Esophagus squamous epithelium (tissue), 5 donors: ENCODE measurements at regions not wholly inside any gene's neighbourhood (a gene's known extent, or its start where the extent isn't known, plus 50 kb on each side); places are given as distances from the start of the nearest gene placed in this dataset.
A peak's percentile ranks its signal among the peaks of the same experiment; 100 is the strongest.
"Not testable (repeated sequence)": the region's sequence is repeated elsewhere in the genome, so short reads cannot be mapped to it uniquely, and the experiment has no call there.

ENCODE experiments used
- DNase-seq: peaks from one replicate; lab custom pipeline; 2025; lab: John Stamatoyannopoulos, UW
- H3K27ac ChIP-seq, 4 donors: fragments of 200-600 bp; sonication (generic); one replicate each; pipeline ENCODE4 v1.5.1; 2016 to 2019; ENCODE audit warnings: mild to moderate bottlenecking in 1 of 4
- H3K27me3 ChIP-seq, 4 donors: fragments of 200-600 bp; sonication (generic); 1 replicate in 3 of 4; 2 replicates in 1 of 4; pipeline versions ENCODE4 v1.5.1 to v1.6.0; 2017 to 2021; ENCODE audit warnings: antibody characterized with exemption in 1 of 4
- H3K36me3 ChIP-seq, 3 donors: fragments of 200-600 bp; sonication (generic); one replicate each; pipeline ENCODE4 v1.5.1; 2016 to 2019
- H3K4me1 ChIP-seq, 3 donors: fragments of 200-600 bp; sonication (generic); one replicate each; pipeline ENCODE4 v1.5.1; 2017 to 2019
- H3K4me3 ChIP-seq, 4 donors: fragments of 200-600 bp; sonication (generic); 1 replicate in 3 of 4; 2 replicates in 1 of 4; pipeline ENCODE4 v1.5.1; 2016 to 2019; ENCODE audit warnings: mild to moderate bottlenecking in 2 of 4, moderate library complexity in 1 of 4
- H3K9me3 ChIP-seq, 3 donors: fragments of 200-600 bp; sonication (generic); one replicate each; pipeline ENCODE4 v1.5.1; 2016 to 2019
- CTCF ChIP-seq, 6 experiments: fragments of 450-650 bp in 4 of 6; fragments of 200-600 bp in 2 of 6; sonication (generic) in 2 of 6; IDR thresholded peaks; one replicate each; pipeline ENCODE4 v1.5.1; 2016 to 2019; ENCODE audit warnings: antibody characterized with exemption in 6 of 6, mild to moderate bottlenecking in 4 of 6, moderate library complexity in 4 of 6
- POLR2A ChIP-seq, 4 donors: fragments of 450-650 bp; IDR thresholded peaks; one replicate each; pipeline ENCODE4 v1.6.1; 2017; ENCODE audit warnings: antibody characterized with exemption in 4 of 4, mild to moderate bottlenecking in 4 of 4, moderate library complexity in 3 of 4
- WGBS, 2 donors: methylation state at CpG; one replicate each; pipeline ENCODE4 v1.1.5; 2018; 5-methylcytosine and 5-hydroxymethylcytosine counted together
- intact Hi-C: fragments of 100-400 bp; cut with DNase I; formaldehyde crosslinking; loops from one replicate; pipeline ENCODE4 v1.15.0; 2022
- donor health status: DM: yes; HTN: yes; CAD: no.

GRCh38 chrX:65821721-65822496 lies 154.5 kb downstream of the MSN start:
- WGBS, 2 donors = 0 to 31% methylated on average over 1 to 16 of the region's 48 CpGs
- H3K4me3 ChIP-seq = peak overlapping the region; percentile 32 to 61 (median 41)
- TF ChIP-seq POLR2A (IDR thresholded peaks at IDR 0.05) (no peak), CTCF (IDR thresholded peaks at IDR 0.05) (no peak)
- peaks cover 0 to 9% (median 0%) of the 10 kb centered on the region in 3 donors for H3K4me1 ChIP-seq
- intact Hi-C loops = no loop called here
- no peaks in the 10 kb centered on the region for H3K27me3 ChIP-seq
- no peaks in the 10 kb centered on the region for H3K36me3 ChIP-seq
- peak overlapping the region in 2 of 4 donors; percentile 45 to 50 for H3K27ac ChIP-seq
- DNase-seq = no peak
- peaks cover 0 to 3% (median 0%) of the 10 kb centered on the region in 3 donors for H3K9me3 ChIP-seq

GRCh38 chrX:65819983-65820382 lies 152.5 kb downstream of the MSN start:
- H3K9me3 ChIP-seq, H3K4me3 ChIP-seq, DNase-seq, H3K36me3 ChIP-seq, H3K27ac ChIP-seq, intact Hi-C loops, H3K4me1 ChIP-seq, H3K27me3 ChIP-seq: not testable (repeated sequence)
- 60 to 67% methylated on average over 1 of the region's 1 CpG for WGBS, 2 donors

- WGBS, 2 donors = no CpG with 5 or more reads among the region's 1 CpG
- no peak overlapping the region for H3K4me3 ChIP-seq
- intact Hi-C loops = no loop called here
- DNase-seq = no peak
- TF ChIP-seq CTCF (IDR thresholded peaks at IDR 0.05) = no peak
- no peak for TF ChIP-seq POLR2A (IDR thresholded peaks at IDR 0.05)
- no peaks in the 10 kb centered on the region for H3K9me3 ChIP-seq
- no peak overlapping the region for H3K27ac ChIP-seq
- no peaks in the 10 kb centered on the region for H3K4me1 ChIP-seq
- H3K27me3 ChIP-seq = no peaks in the 10 kb centered on the region
- no peaks in the 10 kb centered on the region for H3K36me3 ChIP-seq
Measured at GRCh38 chrX:65813245-65813644, 145.8 kb downstream of the MSN start.

GRCh38 chrX:65811558-65812228 lies 144.2 kb downstream of the MSN start:
- no peak for DNase-seq
- intact Hi-C loops = no loop called here
- Histone ChIP-seq H3K36me3 (no peaks in the 10 kb centered on the region), H3K27me3 (no peaks in the 10 kb centered on the region), H3K4me3 (no peak overlapping the region), H3K4me1 (no peaks in the 10 kb centered on the region), H3K27ac (no peak overlapping the region), H3K9me3 (no peaks in the 10 kb centered on the region)
- TF ChIP-seq POLR2A (IDR thresholded peaks at IDR 0.05) (no peak), CTCF (IDR thresholded peaks at IDR 0.05) (no peak)
